Testis (tissue), 2 donors: ENCODE measurements at regions not wholly inside any gene's neighbourhood (a gene's known extent, or its start where the extent isn't known, plus 50 kb on each side); places are given as distances from the start of the nearest gene placed in this dataset.

Experiments used
- DNase-seq: peaks from one replicate; pipeline ENCODE4 v3.0.0-alpha.2; 2019
- H3K27ac ChIP-seq, 2 donors: fragments of 200-600 bp; sonication (generic); one replicate each; pipeline ENCODE4 v1.5.1; 2019
- H3K27me3 ChIP-seq: fragments of 200-600 bp; sonication (generic); one replicate; pipeline ENCODE4 v1.5.1; 2019
- H3K36me3 ChIP-seq: fragments of 200-600 bp; sonication (generic); one replicate; pipeline ENCODE4 v1.5.1; 2017; ENCODE audit warnings: low read depth; ENCODE audit errors: missing control alignments
- H3K4me1 ChIP-seq: fragments of 200-600 bp; sonication (generic); one replicate; pipeline ENCODE4 v1.5.1; 2019
- H3K4me3 ChIP-seq, 2 donors: fragments of 200-600 bp; sonication (generic); one replicate each; pipeline ENCODE4 v1.5.1; 2017 to 2019
- H3K9me3 ChIP-seq: fragments of 200-600 bp; sonication (generic); one replicate; pipeline ENCODE4 v1.5.1; 2017
- CTCF ChIP-seq, 3 experiments: fragments of 450-650 bp in 2 of 3; fragments of 200-600 bp in 1 of 3; sonication (generic) in 1 of 3; IDR thresholded peaks; one replicate each; pipeline ENCODE4 v1.5.1; 2016 to 2019; ENCODE audit warnings: antibody characterized with exemption in 3 of 3, mild to moderate bottlenecking in 2 of 3, moderate library complexity in 1 of 3
- POLR2A ChIP-seq: fragments of 450-650 bp; IDR thresholded peaks from one replicate; pipeline ENCODE4 v1.6.1; 2017; ENCODE audit warnings: antibody characterized with exemption, mild to moderate bottlenecking, moderate library complexity
- WGBS, 2 donors: methylation state at CpG; one replicate each; pipeline ENCODE4 v1.1.5; 2018; 5-methylcytosine and 5-hydroxymethylcytosine counted together
- intact Hi-C: fragments of 100-400 bp; cut with DNase I; formaldehyde crosslinking; loops from one replicate; pipeline ENCODE4 v1.15.1; 2023; ENCODE audit warnings: low total_unique reads

DNA sequence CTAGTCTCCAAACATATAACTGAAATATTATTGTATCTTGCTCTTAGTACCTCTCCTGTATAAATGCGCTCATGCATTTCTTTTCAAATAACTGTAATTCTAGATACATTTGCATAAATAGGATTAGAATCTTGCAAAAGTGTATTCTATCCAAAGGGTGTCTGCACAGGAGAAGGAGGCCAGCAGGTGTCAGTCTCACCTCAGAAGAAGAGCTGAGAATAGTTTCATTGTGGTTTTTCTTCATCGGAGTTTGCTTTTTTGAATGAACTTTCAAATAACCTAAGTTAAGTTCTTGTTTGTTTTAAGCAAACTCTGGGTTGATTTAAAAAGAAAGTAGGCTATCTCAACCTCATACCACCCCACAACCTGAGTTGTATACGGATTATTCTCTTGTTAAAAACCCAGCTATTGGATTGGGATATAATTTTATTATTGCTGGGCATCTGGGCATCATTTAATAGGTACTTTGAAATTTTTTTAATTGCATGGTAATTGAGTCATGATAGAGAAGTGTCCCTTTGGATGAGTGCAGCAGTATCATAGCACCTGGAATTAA is 125.0 kb upstream of the MLIP start:
- no peak overlapping the region for H3K27ac ChIP-seq
- H3K4me1 ChIP-seq, result no peaks in the 10 kb centered on the region
- no peaks in the 10 kb centered on the region for H3K9me3 ChIP-seq
- H3K27me3 ChIP-seq, result no peaks in the 10 kb centered on the region
- WGBS, 2 donors, result 24 to 34% methylated on average over 3 of the region's 3 CpGs
- peak; percentile 70 for DNase-seq
- H3K36me3 ChIP-seq, result no peaks in the 10 kb centered on the region
- H3K4me3 ChIP-seq, result no peak overlapping the region
- intact Hi-C loops, result no loop called here
- TF ChIP-seq CTCF (IDR thresholded peaks at IDR 0.05) (peak; percentile 59 to 67 (median 61)), POLR2A (no peak)

DNA sequence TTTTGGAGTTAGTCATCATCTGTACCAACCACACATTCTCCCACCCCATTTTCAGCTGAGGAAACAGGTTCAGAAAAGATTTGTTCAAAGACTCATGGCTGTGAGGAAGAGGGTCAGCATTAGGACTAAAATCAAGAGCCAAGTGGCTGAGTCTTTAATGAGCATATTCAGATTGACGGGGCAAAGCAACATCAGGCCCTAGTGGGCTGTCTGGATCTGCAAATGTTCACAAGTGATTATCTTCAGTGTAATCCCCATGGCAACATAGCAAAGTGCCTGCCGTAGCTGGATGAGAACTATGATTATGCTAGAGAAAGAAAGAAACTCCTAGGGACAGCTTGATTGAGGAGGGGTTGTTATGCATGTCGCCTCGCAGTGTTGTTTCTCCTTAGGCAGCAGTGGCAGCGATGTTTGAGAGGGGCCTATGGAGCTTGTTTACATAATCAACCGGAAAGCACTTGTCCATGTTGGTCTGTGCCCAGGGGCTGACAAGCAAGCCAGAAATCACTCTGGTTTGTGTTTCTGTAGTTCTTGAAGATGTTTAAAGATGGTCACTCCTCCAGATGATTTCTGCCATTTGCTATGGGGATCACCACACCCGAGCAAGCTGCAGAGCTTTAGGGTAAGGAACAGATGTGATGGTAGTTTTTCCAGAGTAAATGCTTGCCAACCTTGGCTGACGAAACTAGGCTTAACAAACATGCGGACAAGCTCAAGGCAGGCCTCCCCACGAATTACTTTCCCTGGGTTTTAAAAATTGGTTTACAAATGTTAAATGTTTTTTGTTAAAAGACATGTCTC is 124.3 kb upstream of the MLIP start:
- intact Hi-C loops, result no loop called here

GRCh38 chr6:53987522-53987888 is 123.7 kb upstream of the MLIP start:
- Histone ChIP-seq H3K4me3 (no peak overlapping the region), H3K9me3 (no peaks in the 10 kb centered on the region), H3K4me1 (no peaks in the 10 kb centered on the region), H3K27ac (no peak overlapping the region), H3K27me3 (no peaks in the 10 kb centered on the region), H3K36me3 (no peaks in the 10 kb centered on the region)
- WGBS, 2 donors, result 91 to 98% methylated on average over 4 of the region's 4 CpGs
- TF ChIP-seq CTCF (IDR thresholded peaks at IDR 0.05), result no peak
- intact Hi-C loops, result no loop called here
- no peak for DNase-seq

More for the DNA sequence above, 124.3 kb upstream of the MLIP start:
- Histone ChIP-seq H3K36me3 (no peaks in the 10 kb centered on the region), H3K4me1 (no peaks in the 10 kb centered on the region), H3K9me3 (no peaks in the 10 kb centered on the region), H3K4me3 (no peak overlapping the region), H3K27me3 (no peaks in the 10 kb centered on the region), H3K27ac (no peak overlapping the region)
- DNase-seq, result no peak
- TF ChIP-seq POLR2A (no peak), CTCF (IDR thresholded peaks at IDR 0.05) (no peak)
- 81 to 88% methylated on average over 10 of the region's 10 CpGs for whole genome bisulfite sequencing, 2 donors

DNA sequence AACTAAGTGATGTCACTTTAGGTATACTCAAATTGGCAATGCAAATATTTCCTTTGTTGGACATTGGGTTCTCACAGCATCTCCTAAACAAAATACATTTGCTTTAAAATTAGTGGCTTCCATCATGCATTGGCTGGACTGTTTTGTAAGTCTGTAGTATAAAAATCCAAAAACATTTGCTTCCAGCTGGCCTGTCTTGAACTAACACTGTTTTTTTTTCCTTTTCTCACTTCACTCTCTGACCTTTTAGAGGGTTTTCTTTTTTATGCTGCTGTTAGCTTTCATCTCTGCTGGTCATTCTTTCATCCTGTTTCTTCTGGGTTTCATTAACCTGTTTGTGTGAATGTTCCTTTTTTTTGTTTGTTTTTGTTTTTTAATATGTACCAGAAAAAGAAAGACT is 121.7 kb upstream of the MLIP start:
- DNase-seq, result no peak
- intact Hi-C loops, result no loop called here
- Histone ChIP-seq H3K4me1 (no peaks in the 10 kb centered on the region), H3K27ac (no peak overlapping the region), H3K36me3 (no peaks in the 10 kb centered on the region), H3K27me3 (no peaks in the 10 kb centered on the region), H3K4me3 (no peak overlapping the region), H3K9me3 (no peaks in the 10 kb centered on the region)
- no peak for TF ChIP-seq POLR2A
- no peak for TF ChIP-seq CTCF (IDR thresholded peaks at IDR 0.05)

DNA sequence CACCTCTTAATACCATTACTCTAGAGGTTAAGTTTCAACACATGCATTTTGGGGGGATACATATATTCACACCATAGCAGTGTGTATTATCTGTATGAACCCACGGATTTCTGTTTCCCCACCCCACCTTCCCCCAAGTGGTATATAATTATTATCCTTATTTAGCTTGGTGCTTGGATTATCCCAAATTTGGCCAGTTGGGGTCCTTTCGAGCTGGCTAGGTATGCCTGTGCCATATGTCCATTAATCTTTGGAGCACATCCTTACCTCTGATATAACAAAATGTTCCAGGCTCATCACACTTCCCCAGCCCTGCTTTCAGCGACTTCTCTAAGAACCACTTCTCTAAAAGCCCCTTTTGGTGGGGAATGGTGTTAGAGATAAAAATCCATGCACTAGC is 118.7 kb upstream of the MLIP start:
- no peaks in the 10 kb centered on the region for H3K27me3 ChIP-seq
- no peaks in the 10 kb centered on the region for H3K9me3 ChIP-seq
- H3K4me1 ChIP-seq, result no peaks in the 10 kb centered on the region
- WGBS, 2 donors, result 92 to 94% methylated on average over 3 of the region's 3 CpGs
- no peak overlapping the region for H3K4me3 ChIP-seq
- no peaks in the 10 kb centered on the region for H3K36me3 ChIP-seq
- TF ChIP-seq CTCF (IDR thresholded peaks at IDR 0.05), result no peak
- DNase-seq, result no peak
- intact Hi-C loops, result no loop called here
- no peak overlapping the region for H3K27ac ChIP-seq
